HPDE6-E6E7 (cell line): ENCODE measurements at regions not wholly inside any gene's neighbourhood (a gene's known extent, or its start where the extent isn't known, plus 50 kb on each side); places are given as distances from the start of the nearest gene placed in this dataset.

Source experiments
- DNase-seq: peaks from one replicate; pipeline ENCODE4 v3.0.0; 2011; ENCODE audit warnings: missing footprints; ENCODE audit errors: extremely low spot score

DNA sequence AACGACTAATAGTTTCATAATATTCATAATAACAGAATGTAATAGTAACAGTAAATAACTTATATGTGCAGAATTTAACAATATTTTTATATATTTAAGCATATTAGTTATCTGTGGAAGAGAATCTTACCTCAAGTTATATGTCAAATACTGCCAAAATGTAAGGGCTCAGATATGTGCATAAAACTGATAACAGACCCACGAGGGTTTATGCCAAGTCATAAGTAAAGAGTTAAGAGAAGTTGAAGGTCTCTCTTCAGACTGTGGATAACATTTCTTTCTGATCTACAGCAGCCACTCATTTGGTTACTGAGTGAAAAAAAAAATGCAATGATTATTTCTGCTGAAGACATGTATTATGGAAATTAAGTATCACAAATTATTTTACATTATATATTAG, 1167.8 kb upstream of the NCAM2 start:
- no peak for DNase-seq

DNA sequence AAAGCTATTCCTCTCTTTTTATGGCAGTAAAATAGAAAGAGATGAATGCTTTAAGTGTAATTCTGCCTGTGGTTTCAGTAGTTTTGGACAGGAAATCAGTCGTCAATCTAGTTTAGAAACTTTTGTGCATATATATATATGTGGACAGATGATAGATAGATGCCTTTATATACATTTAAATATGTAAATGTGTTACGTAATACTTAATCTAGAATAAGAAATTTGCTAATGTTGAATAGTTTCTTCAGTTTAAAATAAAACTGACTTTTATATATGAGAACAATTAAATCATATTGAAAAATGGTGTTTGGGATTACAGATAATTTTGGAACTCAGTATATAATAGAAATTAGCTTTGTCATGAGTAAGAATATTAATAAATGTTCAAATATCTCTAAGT, 1165.7 kb upstream of the NCAM2 start:
- DNase-seq: no peak

DNA sequence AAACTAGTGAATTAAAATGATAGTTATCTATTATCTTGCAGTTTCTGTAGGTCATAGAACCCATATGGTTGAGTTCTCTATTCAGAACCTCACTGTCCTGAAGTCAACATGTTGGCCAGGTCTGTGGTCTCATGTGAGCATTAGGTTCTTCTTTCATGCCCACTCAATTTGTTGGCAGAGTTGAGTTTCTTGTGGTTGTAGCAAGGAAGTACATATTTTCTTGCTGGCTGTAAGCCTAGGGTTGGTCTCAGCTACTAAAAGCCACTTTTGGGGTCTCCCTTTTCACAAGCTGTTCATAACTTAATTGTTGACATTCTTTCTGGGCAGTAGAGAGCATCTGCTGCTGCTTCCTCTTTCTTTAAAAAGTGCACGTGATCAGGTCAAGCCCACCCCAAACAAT, 1165.1 kb upstream of the NCAM2 start:
- DNase-seq: no peak

DNA sequence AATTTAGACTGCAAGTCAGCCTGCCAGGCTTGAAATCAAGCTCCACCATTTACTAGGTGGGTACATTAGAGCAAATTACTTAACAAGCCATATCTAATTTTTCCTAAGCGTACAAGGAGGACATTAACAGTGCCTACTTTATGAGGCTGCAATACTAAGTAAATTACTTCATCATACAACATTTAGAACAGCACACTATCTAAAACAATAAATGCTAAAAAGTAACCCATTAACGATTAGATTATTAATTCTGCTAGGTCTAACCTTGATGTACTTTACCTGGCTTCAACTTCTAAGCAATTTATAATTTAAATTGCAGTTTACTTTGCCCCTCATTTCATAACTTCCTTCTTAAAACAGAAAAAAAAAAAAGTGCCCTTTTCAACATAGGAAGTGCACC, 1155.6 kb upstream of the NCAM2 start:
- DNase-seq: no peak

DNA sequence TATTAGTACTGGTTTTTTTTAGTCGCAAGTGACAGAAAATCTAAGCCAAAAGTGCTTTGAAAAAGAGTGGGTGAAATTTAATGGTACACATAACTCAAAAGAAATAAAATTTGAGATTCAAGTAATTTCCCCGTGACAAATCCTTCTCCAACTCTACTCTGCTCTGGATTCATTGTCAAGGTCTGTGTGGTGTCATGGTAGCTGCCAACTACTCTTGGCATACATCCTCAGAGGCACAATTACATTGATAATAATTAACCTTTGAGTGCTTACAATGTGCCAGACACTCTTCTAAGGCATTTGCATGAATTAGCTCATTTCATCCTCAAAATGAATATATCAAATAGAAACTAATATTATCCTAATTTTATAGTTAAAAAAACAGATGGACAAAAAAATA, 1153.9 kb upstream of the NCAM2 start:
- DNase-seq: no peak

DNA sequence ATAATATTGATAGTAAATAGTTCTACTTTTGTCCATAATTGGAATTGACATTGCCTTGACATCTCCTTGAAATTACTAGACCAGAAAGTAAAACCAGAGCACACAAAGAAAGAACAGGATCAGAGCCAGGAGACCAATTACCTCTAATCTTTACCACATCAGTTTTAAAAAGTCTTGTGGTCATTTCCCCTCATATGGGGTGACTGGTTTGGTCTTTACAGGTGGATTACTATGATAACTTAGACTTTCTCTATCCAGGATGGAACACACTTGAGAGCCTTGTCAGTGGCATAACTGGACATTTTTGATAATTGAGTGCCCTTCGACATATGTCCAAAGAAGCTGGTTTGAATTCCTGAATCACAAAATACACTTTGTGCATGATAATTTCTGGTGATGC, 1148.1 kb upstream of the NCAM2 start:
- DNase-seq: no peak

DNA sequence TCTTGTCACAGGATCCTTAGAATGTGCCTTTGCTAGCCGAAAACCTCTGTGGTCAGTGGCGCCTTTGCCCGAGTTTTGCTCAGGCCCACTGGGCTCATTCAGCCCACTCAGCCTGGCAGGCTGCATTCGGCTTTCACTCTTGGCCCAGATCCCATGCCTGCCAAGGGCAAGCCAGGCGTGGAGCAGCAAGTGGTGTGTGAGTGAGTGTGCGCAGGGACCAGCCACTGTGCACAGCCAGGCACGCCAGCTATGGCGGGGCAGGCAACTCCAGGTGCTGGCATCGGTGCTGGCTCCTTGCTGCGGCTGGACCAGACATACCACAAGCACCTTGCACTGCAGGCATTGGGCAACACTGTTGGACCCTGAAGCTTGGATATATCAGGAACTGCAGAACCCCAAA, 1145.1 kb upstream of the NCAM2 start:
- DNase-seq: no peak

DNA sequence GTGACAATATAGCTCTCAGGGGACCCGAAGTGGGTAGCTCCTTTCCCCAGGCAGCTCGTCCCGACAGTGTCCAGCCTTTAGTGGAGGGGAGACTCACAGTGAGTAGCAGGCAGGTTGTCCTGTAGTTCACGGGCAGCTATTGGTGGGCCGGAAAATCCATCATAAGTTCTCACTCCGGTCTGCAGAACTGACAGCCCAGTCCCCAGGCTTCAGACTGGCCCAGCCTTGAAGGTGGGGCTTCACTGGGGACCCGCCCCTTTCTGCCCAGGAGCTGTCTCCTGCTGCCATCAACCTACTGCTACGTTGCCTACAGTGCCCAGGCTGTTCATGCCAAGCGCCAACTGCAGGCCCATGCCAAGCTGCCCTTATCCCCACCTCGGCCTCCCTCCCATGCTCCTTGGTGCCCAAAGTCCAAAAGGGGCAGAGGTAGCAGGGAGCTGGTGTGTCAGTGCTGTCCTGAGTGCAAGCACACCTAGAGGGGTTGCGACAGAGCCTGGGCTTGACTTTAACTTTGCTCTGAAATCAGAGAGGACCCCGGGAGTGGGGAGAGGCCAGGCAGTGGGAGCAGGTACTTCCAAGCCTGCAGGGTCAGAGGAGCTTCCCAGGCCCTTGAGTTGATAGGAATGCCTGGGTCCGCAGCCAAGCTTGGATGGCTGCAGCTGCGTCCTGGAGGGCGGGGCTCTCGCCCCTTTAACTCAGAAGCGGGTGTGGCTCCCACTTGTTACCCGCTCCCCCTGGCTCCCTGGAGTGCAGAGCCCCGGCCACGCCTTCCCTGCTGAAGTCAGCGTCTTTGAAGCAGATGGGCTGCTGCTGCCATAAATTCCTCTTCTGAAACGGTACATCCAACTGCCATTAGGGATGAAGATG, 1144.3 kb upstream of the NCAM2 start:
- DNase-seq: no peak

DNA sequence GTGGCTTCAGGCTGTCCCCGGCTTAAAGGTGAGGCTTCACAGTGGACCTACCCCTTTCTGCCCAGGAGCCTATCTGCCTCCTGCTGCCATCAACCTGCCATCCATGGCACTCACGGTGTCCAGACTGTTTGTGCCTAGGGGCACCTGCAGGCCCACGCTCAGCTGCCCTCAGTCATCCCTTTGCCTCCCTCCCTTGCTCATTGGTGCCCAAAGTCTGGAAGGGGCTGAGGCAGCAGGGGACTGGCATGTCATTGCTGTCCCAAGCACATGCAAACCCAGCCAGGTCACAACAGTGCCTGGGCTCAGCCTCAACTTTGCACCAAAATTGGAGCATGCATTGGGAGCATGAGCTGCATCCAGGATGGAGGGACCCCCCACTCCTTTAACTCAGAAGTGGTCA, 1142.7 kb upstream of the NCAM2 start:
- no peak for DNase-seq

DNA sequence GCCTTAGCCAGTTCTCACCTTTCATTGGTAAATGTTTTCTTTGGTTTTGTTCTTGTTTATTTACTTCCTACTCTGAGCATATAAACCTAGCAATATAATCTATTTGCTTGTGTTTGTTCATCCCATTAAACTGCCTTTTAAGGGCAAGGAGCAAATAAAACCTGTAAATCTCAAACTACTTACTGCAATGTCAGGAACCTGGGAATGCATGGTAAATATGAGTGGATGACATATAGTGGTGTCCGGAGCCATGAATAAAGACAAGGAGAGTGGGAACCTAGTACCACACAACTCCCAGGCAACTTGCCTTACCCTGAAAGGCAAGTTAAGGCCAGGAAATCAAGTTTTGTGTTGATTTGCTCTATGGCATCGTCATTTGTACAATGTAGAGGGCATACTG, 1133.7 kb upstream of the NCAM2 start:
- DNase-seq: no peak

DNA sequence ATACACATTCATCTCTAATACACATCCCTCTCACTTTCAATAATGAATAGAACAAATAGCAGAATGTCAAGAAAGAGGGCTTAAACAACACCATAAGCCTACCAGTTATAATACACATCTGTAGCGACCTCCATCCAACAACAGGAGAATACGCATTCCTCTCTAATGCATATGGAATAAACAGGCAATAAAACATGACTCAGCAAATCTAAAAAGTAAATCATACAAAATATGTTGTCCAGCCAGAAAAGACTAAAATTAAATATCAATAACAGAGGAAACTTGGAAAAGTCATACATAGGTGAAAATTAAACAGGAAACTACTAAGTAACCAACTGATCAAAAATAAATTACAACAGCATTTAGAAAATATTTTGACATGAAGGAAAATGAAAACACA, 1127.5 kb upstream of the NCAM2 start:
- DNase-seq: no peak

DNA sequence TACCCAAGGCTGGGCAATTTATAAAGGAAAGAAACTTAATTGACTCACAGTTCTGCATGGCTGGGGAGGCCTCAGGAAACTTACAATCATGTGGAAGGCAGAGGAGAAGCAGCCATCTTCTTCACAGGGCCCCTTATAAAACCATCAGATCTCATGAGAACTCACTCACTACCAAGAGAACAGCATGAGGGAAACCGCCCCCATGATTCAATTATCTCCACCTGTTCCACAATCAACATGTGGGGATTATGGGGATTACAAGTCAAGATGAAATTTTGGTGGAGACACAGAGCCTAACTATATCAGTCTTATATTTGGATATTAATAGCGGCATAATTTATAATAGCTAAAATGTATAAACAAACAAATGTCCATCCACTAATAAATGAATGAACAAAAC, 1123.7 kb upstream of the NCAM2 start:
- no peak for DNase-seq

DNA sequence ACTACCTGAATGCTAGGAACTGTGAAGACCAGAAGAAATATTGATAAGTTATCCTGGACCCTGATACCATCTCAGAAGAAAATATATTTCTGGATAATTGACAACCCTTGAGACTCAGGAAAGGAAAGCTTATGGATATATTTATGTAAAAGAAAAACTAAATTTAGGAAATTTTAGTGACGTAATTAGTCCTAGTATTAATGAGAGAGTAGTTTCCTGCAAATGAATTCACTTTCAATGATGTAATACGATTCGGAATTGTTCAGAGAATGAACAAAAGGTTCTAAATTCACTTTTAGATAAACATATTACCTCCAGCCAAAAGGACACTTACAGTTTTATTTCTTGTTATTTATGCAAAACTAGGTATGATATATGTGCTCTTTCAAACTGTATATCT, 1120.1 kb upstream of the NCAM2 start:
- DNase-seq: no peak

DNA sequence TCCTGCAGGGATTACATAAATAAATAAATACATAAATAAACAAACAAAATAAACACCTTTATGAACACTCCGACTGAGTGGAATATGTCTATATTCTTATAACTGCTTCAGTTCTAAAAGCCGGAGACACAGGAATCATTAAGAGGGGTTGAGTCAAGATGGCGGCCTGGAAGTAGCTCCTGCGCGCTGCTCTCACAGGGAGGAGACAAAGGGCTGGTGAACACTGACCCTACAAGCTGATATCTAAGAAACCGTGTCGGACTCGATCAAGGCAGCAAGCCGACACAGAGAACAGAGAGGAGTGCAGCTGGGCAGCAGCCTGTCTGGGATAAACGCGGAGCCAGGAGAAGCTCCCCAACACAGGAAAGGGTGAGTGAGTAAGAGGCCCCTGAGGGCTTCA, 1098.6 kb upstream of the NCAM2 start:
- DNase-seq: no peak

DNA sequence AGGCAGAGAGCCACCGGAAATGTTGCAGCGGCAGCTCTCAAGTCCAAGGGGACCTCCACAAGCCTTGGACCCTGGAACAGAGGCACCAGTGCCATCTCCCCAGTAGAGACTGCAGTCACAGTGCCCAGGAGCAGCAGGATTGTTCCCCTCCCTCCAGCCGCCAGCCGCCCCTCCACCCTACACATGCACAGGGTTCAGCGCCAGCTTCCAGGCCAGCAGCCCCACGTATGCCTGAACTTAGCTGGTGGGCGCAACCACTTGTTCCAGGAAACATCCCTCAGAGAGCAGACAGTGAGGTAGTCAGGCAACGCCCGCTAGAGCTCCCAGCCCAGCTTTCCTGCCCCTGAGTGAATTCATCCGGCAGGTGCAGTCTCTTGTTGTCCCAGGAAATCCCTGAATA, 1098.1 kb upstream of the NCAM2 start:
- DNase-seq: no peak

DNA sequence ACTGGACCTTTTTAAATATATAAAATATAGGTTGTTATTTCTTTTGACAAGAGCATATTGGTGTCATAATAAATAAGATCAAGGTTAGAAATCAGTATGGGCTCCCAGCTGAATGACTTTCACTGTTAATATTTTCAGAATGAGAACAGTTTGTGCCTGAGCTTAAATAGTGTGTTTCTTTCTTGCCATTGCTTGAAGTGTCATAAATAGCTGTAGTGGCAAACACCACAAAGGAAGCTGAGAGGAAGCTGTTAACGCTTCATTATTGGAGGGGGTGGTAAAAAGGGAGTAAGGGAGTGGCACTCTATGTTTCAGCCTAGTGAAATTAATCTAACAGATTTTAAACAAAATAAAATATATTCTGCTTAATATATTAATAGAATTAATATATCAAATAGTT, 1089.8 kb upstream of the NCAM2 start:
- no peak for DNase-seq

DNA sequence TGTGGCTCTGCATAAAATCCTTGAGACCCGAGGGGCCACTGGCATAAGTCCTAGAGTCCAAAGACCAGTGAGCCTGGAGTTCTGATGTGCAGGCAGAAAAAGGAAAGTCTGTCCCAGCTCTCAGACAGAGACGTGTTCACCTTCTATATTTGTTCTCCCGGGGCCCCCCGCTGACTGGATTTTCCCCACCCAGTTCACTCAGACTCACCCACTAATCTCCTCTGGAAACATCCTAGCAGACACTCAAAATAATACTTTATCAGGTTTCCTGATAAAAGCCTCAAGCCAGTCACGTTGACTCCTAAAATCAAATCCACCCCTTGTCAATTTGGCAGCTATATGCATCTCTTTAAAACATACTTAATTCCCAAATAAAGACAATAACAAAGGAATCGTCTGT, 1084.2 kb upstream of the NCAM2 start:
- DNase-seq: no peak

DNA sequence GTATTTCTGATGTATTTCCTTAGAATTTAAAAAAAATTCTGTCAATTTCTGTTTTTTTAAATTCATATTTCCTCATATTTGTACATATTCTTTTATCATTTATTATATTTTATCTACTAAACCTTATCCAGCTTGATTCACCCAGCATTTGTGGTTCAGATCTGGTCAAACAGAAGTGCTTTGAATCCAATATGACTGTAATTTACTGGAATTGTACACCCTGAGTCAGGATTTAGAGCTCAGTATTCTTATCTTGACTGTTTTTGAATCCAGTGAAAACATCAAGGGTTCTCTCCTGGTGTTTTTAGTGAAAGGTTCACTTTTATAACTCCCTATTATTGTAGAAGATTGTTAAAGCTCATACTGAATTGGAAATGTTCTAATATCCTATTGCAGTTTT, 1077.0 kb upstream of the NCAM2 start:
- DNase-seq: no peak

DNA sequence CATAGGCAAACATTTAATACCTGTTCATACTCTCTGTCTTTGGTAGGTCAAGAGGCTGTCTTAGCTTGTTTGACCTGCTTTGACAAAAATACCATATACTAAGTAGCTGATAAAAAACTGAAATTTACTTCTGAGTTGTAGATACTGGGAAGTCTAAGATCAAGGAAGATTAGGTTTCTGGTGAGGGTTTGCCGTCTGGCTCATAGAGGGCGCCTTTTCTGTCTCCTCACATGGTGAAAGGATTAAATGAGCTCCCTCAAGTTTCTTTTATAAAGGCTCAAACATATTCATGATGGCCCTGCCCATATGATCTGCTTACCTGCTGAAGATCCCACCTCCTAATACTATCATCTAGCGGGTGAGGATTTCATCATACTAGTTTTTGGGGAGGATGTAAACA, 1076.1 kb upstream of the NCAM2 start:
- no peak for DNase-seq

DNA sequence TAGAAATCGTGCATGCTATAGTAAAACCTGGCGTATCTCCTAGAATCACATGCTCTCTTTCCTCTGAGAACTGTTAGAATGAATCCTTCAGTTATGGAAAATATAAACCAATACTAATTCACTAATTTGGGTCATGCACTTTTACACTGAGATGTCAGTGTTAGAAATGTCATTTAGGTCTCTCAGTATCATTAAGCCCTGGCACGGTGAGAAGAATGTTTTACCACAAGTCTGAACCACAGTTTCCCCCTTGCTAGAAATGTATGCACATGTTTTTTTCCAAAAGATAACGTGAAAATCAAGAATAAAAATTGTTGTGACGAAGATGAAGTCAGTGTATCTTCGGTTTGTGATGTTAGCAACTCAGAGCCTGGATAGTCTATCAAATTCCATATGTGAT, 1062.7 kb upstream of the NCAM2 start:
- no peak for DNase-seq

DNA sequence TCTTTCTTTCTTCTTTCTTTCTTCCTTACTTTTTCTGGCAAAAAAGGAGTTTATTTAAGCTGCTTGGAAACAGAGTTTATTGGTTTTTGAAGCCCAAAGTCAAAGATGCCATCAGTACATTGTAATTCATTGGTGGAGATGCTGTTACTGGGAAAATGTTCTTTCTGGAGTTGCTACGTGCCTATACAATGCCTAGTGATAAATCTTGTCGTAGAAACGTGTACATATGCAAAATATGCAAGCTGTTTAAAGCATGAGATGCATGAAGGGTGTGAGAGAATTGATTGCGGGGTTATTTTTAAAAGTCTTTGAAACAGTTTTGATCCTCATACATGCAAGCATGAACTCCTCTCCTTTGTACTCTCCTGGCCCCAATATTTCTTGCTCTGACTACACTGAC, 1060.6 kb upstream of the NCAM2 start:
- DNase-seq: no peak

DNA sequence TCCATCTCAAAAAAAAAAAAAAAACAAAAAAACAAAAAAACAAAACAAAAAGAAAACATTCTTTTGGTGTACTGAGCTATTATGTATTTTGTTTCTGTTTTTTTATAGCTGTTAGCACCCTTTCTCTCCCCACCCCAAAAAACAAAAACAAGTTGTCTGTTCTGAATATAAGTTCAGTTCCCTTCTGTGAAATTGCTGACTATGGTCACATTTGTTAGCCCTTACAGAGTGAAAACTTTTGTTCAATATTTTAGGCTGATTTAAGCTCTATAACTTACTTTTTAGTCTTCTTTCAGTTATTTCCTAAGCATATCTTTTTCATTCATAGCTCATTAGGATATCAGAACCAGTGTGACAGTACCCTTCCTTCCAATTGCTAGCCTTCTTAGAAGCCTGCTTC, 1056.6 kb upstream of the NCAM2 start:
- DNase-seq: no peak

DNA sequence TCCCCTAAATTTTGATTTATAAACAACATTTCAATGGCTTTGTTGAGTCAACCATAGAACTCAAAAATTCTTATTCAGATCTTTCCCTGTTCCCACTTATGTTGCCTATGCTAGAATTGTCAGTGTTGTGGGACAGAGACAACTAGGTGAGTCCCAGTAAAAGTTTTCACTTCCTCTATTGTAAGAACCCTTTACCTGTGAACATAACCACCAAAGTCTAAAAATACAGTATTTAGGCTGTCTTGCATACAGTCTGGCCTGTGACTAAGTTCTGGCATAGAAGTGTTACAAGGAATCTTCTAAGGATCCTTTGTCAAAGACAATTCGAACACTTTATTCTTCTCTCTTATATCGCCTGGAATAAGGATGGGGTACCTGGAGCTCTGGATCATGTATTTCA, 1047.9 kb upstream of the NCAM2 start:
- no peak for DNase-seq

DNA sequence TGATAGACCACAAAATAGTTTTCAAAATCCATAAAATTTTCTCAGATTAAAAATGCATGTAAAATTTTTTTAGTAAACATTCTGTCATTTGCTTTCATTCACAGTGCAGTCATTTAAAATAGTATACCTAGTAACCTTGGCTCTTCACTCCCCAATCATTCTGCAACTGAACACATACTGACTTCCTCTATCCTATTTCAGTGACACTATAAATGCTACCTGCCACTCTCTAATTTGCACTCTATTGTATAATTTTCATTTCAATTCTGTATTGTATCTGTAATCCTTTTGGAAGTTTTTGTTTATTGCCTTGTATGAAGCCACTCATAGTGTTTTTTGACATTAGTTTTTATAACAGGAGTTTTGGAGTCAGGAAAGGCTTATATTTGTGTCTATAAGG, 1029.1 kb upstream of the NCAM2 start:
- DNase-seq: no peak
